Stimulated activated CD8-positive, alpha-beta memory T cell treated with anti-CD3 and anti-CD28 coated beads, Interleukin-15, amount 100 ng/mL, for 48 hours (primary cell): ENCODE measurements at regions not wholly inside any gene's neighbourhood (a gene's known extent, or its start where the extent isn't known, plus 50 kb on each side); places are given as distances from the start of the nearest gene placed in this dataset.

Source experiments
- DNase-seq, 2 donors: peaks; one replicate each; pipeline ENCODE4 v3.0.0-alpha.2; 2020; ENCODE audit warnings: low read depth in 2 of 2

GRCh38 chr12:130258863-130259262 is 78.8 kb upstream of the PIWIL1 start:
- no peak for DNase-seq

GRCh38 chr12:130263025-130263424 is 74.7 kb upstream of the PIWIL1 start:
- DNase-seq: no peak

- no peak for DNase-seq
Measured at GRCh38 chr12:130263996-130264395, 73.7 kb upstream of the PIWIL1 start.

- DNase-seq: no peak
Measured at GRCh38 chr12:130266751-130267150, 70.9 kb upstream of the PIWIL1 start.

- DNase-seq: no peak
Measured at GRCh38 chr12:130280231-130280630, 57.5 kb upstream of the PIWIL1 start.

- DNase-seq: no peak
Measured at GRCh38 chr12:130280742-130281141, 56.9 kb upstream of the PIWIL1 start.

- peak in 1 of 2 donors; percentile 23 for DNase-seq
Measured at GRCh38 chr12:130281153-130281799, 56.4 kb upstream of the PIWIL1 start.

GRCh38 chr12:130286041-130286440 is 51.6 kb upstream of the PIWIL1 start:
- DNase-seq: no peak

- no peak for DNase-seq
Measured at GRCh38 chr12:130286741-130287440, 50.8 kb upstream of the PIWIL1 start.
